Fibroblast of mammary gland (primary cell): ENCODE measurements at regions not wholly inside any gene's neighbourhood (a gene's known extent, or its start where the extent isn't known, plus 50 kb on each side); places are given as distances from the start of the nearest gene placed in this dataset.

ENCODE experiments used
- DNase-seq: peaks from one replicate; pipeline ENCODE4 v3.0.0-alpha.2; 2010; ENCODE audit warnings: low read depth
- H3K4me3 ChIP-seq: 2 replicates; pipeline ENCODE4 v1.5.1; 2011; ENCODE audit warnings: low read depth, mild to moderate bottlenecking, low read length, moderate library complexity; ENCODE audit not compliant: control insufficient read depth
- TF ChIP-seq, protein P1 (sequence below): conservative IDR thresholded peaks from 2 replicates; pipeline ENCODE4 v1.5.1; 2011; ENCODE audit warnings: low read depth, low read length, inconsistent platforms; ENCODE audit not compliant: control insufficient read depth, insufficient read depth

- H3K4me3 ChIP-seq, result no peak overlapping the region
- no peak for DNase-seq
- TF ChIP-seq, protein P1, sequence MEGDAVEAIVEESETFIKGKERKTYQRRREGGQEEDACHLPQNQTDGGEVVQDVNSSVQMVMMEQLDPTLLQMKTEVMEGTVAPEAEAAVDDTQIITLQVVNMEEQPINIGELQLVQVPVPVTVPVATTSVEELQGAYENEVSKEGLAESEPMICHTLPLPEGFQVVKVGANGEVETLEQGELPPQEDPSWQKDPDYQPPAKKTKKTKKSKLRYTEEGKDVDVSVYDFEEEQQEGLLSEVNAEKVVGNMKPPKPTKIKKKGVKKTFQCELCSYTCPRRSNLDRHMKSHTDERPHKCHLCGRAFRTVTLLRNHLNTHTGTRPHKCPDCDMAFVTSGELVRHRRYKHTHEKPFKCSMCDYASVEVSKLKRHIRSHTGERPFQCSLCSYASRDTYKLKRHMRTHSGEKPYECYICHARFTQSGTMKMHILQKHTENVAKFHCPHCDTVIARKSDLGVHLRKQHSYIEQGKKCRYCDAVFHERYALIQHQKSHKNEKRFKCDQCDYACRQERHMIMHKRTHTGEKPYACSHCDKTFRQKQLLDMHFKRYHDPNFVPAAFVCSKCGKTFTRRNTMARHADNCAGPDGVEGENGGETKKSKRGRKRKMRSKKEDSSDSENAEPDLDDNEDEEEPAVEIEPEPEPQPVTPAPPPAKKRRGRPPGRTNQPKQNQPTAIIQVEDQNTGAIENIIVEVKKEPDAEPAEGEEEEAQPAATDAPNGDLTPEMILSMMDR, result no peak
Measured at GRCh38 chr4:82230306-82230705, 143.5 kb downstream of the HNRNPD start.

GRCh38 chr4:82225030-82225429, 148.8 kb downstream of the HNRNPD start:
- TF ChIP-seq, protein P1, result no peak
- no peak for DNase-seq
- no peak overlapping the region for H3K4me3 ChIP-seq

GRCh38 chr4:82223715-82224114, 150.1 kb downstream of the HNRNPD start:
- TF ChIP-seq, protein P1, result no peak
- no peak for DNase-seq
- H3K4me3 ChIP-seq, result no peak overlapping the region

DNA sequence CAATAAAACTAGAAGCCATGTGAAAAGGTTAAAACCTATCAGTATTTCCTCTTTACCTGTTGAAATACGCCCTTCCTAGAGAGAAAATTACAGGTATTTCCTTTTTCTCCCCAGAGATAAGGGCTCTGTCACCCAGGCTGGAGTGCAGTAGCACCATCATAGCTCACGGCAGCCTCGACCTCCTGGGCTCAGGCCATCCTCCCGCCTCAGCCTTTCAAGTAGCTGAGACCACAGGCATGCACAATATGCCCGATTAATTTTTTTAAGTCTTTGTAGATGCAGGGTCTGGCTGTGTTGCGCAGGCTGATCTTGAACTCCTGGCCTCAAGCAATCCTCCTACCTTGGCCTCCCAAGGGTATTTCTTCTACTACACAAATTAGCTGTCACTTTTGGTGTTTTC, 154.4 kb downstream of the HNRNPD start:
- TF ChIP-seq, protein P1, result no peak
- no peak for DNase-seq
- no peak overlapping the region for H3K4me3 ChIP-seq

DNA sequence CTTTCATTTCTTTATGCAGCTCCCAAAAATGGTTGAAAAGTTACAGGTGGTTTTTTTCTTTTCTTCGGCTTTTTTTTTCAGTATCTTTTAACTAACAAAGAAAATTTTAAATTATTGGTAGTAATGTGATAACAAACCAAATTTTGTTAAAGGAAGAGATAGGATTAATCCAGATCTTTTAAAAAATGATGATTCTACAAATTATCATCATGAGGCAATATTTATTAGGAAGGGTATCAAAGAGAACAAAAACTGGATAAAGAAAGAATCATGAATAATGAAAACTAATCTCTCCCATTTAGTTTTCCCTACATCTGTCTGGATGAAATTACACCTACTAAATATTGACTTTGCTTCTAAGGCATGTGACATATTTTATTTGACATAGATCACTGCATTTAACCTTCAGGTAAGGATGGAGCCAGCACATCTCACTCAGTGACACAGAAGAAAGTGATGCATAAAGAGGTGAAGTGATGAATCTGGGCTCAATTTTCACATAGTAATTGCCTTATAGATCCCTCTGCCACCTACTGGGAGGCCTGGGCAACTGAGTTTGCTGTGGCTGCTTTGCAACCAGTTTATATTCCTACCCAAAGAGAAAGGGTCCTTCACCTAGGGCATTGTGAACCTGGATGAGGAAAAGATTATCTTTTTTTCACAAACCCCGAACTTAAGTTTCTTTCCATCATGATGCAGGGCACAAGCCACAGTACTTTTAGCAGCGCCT, 155.6 kb downstream of the HNRNPD start:
- DNase-seq, result no peak
- no peak overlapping the region for H3K4me3 ChIP-seq
- TF ChIP-seq, protein P1, result peak; percentile 27

GRCh38 chr4:82216219-82216618, 157.6 kb downstream of the HNRNPD start:
- no peak overlapping the region for H3K4me3 ChIP-seq
- DNase-seq, result no peak
- TF ChIP-seq, protein P1, result no peak
